Right lobe of liver (tissue), 4 donors: ENCODE measurements at regions not wholly inside any gene's neighbourhood (a gene's known extent, or its start where the extent isn't known, plus 50 kb on each side); places are given as distances from the start of the nearest gene placed in this dataset.

ENCODE experiments used
- POLR2A ChIP-seq: fragments of 450-650 bp; IDR thresholded peaks from one replicate; pipeline ENCODE4 v1.6.1; 2017; ENCODE audit warnings: antibody characterized with exemption, mild to moderate bottlenecking
- TF ChIP-seq, protein P1 (sequence below), 4 donors: fragments of 200-600 bp in 3 of 4; fragments of 450-650 bp in 1 of 4; IDR thresholded peaks; one replicate each; pipeline versions ENCODE4 v1.5.1 to v1.8.0; 2016 to 2022; ENCODE audit warnings: antibody characterized with exemption in 4 of 4, mild to moderate bottlenecking in 2 of 4
- donor health status: DM: no; HTN: no; CAD: no.
- donor health status: DM: no; HTN: no; CAD: no.
- donor health status: DM: no; HTN: yes; CAD: no.

- TF ChIP-seq, protein P1, sequence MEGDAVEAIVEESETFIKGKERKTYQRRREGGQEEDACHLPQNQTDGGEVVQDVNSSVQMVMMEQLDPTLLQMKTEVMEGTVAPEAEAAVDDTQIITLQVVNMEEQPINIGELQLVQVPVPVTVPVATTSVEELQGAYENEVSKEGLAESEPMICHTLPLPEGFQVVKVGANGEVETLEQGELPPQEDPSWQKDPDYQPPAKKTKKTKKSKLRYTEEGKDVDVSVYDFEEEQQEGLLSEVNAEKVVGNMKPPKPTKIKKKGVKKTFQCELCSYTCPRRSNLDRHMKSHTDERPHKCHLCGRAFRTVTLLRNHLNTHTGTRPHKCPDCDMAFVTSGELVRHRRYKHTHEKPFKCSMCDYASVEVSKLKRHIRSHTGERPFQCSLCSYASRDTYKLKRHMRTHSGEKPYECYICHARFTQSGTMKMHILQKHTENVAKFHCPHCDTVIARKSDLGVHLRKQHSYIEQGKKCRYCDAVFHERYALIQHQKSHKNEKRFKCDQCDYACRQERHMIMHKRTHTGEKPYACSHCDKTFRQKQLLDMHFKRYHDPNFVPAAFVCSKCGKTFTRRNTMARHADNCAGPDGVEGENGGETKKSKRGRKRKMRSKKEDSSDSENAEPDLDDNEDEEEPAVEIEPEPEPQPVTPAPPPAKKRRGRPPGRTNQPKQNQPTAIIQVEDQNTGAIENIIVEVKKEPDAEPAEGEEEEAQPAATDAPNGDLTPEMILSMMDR (IDR thresholded peaks at IDR 0.05), result no peak
- TF ChIP-seq POLR2A, result no peak
These were observed 280.7 kb upstream of the CADM1 start for GRCh38 chr11:115784796-115785521.
